T-helper 2 cell (primary cell): ENCODE measurements at regions not wholly inside any gene's neighbourhood (a gene's known extent, or its start where the extent isn't known, plus 50 kb on each side); places are given as distances from the start of the nearest gene placed in this dataset.

Source experiments
- DNase-seq, 5 experiments: peaks; one replicate each; pipeline versions ENCODE4 v3.0.0 to v3.0.0-alpha.2; 2012 to 2022

- no peak for DNase-seq
These were observed 298.3 kb downstream of the CDH11 start for GRCh38 chr16:64823481-64824075.

GRCh38 chr16:64809876-64810629 is 311.8 kb downstream of the CDH11 start:
- no peak for DNase-seq

- no peak for DNase-seq
These were observed 313.4 kb downstream of the CDH11 start for GRCh38 chr16:64808474-64808873.

- no peak for DNase-seq
These were observed 330.1 kb downstream of the CDH11 start for GRCh38 chr16:64791756-64792155.

- DNase-seq = no peak
These were observed 337.2 kb downstream of the CDH11 start for GRCh38 chr16:64784635-64785034.

GRCh38 chr16:64782484-64782883 is 339.4 kb downstream of the CDH11 start:
- DNase-seq = no peak

- no peak for DNase-seq
These were observed 341.4 kb downstream of the CDH11 start for GRCh38 chr16:64780445-64780844.

- no peak for DNase-seq
These were observed 343.1 kb downstream of the CDH11 start for GRCh38 chr16:64778777-64779176.

- DNase-seq = no peak
These were observed 348.2 kb downstream of the CDH11 start for GRCh38 chr16:64773638-64774037.

GRCh38 chr16:64773184-64773583 is 348.7 kb downstream of the CDH11 start:
- no peak for DNase-seq

GRCh38 chr16:64771273-64771672 is 350.6 kb downstream of the CDH11 start:
- DNase-seq = no peak

- DNase-seq = no peak
These were observed 359.7 kb downstream of the CDH11 start for GRCh38 chr16:64762211-64762610.

GRCh38 chr16:64754279-64754678 is 367.6 kb downstream of the CDH11 start:
- DNase-seq = no peak

- DNase-seq = no peak
These were observed 370.0 kb downstream of the CDH11 start for GRCh38 chr16:64751906-64752305.

GRCh38 chr16:64749346-64749745 is 372.5 kb downstream of the CDH11 start:
- no peak for DNase-seq

- DNase-seq = no peak
These were observed 376.5 kb downstream of the CDH11 start for GRCh38 chr16:64745258-64745930.

GRCh38 chr16:64742455-64743223 is 379.2 kb downstream of the CDH11 start:
- DNase-seq = no peak

- DNase-seq = no peak
These were observed 381.6 kb downstream of the CDH11 start for GRCh38 chr16:64740261-64740660.

GRCh38 chr16:64738321-64738960 is 383.4 kb downstream of the CDH11 start:
- DNase-seq = no peak

- DNase-seq = no peak
These were observed 385.0 kb downstream of the CDH11 start for GRCh38 chr16:64736857-64737256.

- DNase-seq = no peak
These were observed 390.0 kb downstream of the CDH11 start for GRCh38 chr16:64731891-64732290.

- no peak for DNase-seq
These were observed 391.6 kb downstream of the CDH11 start for GRCh38 chr16:64730261-64730660.

- no peak for DNase-seq
These were observed 397.5 kb downstream of the CDH11 start for GRCh38 chr16:64724339-64724738.
